ENCODE measurements at regions not wholly inside any gene's neighbourhood (a gene's known extent, or its start where the extent isn't known, plus 50 kb on each side); places are given as distances from the start of the nearest gene placed in this dataset.

- TF ChIP-seq CREB5 (CRISPR knock-in tag; IDR thresholded peaks at IDR 0.05; ENCODE audit: low read depth) (no peak), ZFP3 (CRISPR knock-in tag; IDR thresholded peaks at IDR 0.05) (no peak), SNAI2 (CRISPR knock-in tag; IDR thresholded peaks at IDR 0.05) (no peak), PATZ1 (CRISPR knock-in tag; IDR thresholded peaks at IDR 0.05; ENCODE audit: borderline replicate concordance) (no peak), ZFP30 (CRISPR knock-in tag; IDR thresholded peaks at IDR 0.05) (no peak), TOX (CRISPR knock-in tag; IDR thresholded peaks at IDR 0.05; ENCODE audit: borderline replicate concordance) (no peak), RARB (CRISPR knock-in tag; IDR thresholded peaks at IDR 0.05) (no peak), TCF4 (CRISPR knock-in tag; IDR thresholded peaks at IDR 0.05; ENCODE audit: borderline replicate concordance) (no peak), GLIS3 (CRISPR knock-in tag; IDR thresholded peaks at IDR 0.05) (no peak), ISL1 (CRISPR knock-in tag; IDR thresholded peaks at IDR 0.05) (no peak)
Observed at GRCh38 chr4:126547352-126547751, 1085.4 kb upstream of the INTU start.
